Fibroblast of upper back skin (primary cell): ENCODE measurements at regions not wholly inside any gene's neighbourhood (a gene's known extent, or its start where the extent isn't known, plus 50 kb on each side); places are given as distances from the start of the nearest gene placed in this dataset.
A peak's percentile ranks its signal among the peaks of the same experiment; 100 is the strongest.
"Not testable (repeated sequence)": the region's sequence is repeated elsewhere in the genome, so short reads cannot be mapped to it uniquely, and the experiment has no call there.

ENCODE experiments used
- DNase-seq: peaks from one replicate; pipeline ENCODE4 v3.0.0-alpha.2; 2013

- DNase-seq: no peak
These were observed 106.2 kb upstream of the CCDC28A start for GRCh38 chr6:138667408-138667807.

DNA sequence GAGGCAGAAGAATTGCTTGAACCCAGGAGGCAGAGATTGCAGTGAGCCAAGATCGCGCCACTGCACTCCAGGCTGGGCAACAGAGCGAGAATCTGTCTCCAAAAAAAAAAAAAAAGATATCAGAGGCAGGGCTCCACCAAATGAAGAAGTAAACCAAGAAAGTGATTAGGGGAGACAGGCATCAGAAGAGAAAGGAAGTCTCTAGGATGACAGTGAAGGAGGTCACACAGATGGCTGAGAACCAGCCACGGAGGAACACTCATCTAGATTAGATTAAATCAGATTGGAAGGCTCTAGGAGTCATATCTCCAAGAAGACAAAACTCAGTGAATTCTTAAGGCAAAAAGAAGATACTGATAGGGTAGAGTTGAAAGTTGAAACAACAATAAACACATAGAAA lies 102.2 kb upstream of the CCDC28A start:
- no peak for DNase-seq

DNA sequence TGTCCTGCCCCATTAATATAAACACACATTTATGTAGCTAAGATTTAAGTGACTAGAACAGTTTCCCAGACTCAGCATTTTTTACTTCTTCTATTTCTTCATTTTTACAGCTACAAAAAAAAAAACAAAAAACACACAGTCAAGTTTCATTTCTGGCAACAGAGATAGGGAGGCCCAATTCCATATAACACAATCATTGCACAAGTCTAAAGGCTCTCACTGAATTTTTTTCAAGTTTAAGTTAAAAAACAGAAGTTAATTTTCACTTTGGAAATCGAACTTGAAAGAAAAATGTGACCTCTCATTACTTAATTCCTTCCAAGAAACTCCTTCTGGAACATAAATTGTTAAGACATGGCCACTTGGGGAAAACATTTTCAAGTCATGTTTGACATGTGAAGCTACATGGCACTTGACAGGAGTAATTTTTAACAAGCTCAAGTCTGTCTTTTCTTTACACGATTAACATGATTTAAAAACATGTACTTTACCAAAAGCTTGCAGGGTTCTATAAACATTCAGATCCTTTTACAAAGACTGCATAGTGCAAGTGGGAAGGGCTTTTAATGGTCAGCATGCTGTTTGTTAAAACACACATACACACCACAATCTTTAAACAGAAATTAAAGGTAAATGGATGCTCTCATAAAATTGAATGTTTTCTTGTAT lies 100.1 kb upstream of the CCDC28A start:
- DNase-seq: no peak

DNA sequence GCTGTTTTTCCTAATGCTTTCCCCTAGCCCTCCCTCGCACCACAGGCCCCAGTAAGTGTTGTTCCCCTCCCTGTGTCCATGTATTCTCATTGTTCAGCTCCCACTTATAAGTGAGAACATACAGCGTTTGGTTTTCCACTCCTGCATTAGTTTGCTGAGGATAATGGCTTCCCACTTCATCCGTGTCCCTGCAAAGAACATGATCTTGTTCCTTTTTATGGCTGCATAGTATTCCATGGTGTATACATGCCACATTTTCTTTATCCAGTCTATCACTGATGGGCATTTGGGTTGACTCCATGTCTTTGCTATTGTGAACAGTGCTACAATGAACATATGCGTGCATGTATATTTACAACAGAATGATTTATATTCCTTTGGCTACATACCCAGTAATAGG lies 99.1 kb upstream of the CCDC28A start:
- not testable (repeated sequence) for DNase-seq

- no peak for DNase-seq
These were observed 96.0 kb upstream of the CCDC28A start for GRCh38 chr6:138677538-138677937.

- no peak for DNase-seq
These were observed 95.4 kb upstream of the CCDC28A start for GRCh38 chr6:138678168-138678567.

GRCh38 chr6:138680085-138680484 lies 93.5 kb upstream of the CCDC28A start:
- DNase-seq: no peak

DNA sequence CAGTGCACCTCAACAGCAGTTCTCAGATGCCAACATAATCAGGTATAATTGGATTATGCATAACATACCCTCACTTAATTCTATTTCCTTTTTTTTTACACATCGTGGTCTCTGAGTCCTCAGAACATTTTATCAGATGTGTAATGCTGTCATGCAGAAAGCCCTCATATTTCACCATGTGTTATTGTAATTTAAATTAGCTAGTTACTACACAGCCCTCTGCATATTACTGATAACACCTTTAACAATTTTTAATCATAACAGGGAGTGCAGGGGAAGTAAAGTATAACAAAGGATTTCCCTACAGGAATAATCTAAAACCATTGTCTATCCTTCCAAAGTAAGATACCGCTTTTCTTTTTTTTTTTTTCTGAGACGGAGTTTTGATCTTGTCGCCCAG lies 91.9 kb upstream of the CCDC28A start:
- DNase-seq: no peak

DNA sequence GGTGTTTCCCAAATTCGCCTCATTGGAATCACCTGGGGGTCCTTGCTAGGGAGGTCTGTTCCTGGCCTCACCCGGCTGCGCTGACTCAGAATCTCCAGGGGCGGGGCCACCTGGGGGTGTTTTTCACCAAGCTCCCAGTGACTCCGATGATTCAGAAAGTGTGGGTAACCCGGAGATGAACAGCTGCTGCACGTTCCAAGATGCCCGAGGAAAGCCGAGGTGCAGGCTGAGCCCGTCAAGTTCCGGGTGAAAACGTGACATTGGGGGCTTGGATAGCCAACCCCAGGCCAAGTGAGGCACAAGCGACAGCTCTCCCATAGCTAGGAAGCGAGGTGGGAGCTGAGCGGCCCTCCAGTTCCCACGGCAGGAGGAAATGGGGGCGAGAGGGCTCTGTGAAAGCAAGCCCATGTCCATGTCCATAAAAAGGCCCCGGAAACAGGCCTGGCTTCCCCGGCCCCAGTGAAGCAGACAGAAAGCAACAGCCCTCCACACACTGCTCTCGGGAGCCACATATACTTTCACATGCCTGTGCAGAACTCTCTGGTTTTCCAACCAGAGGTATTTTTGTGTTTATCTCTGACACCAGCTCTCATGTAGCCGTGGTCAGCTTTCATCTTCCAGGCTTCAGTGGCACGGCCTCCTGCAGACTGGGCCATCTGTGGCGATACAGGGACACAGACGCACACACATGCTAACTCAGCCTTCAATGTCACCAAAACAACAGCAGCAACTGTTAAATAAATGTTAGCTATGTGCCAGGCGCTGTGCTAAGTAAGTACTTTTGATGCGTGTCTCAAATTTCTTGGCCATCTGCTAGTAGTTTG lies 90.7 kb upstream of the CCDC28A start:
- no peak for DNase-seq

GRCh38 chr6:138685257-138685656 lies 88.3 kb upstream of the CCDC28A start:
- no peak for DNase-seq

DNA sequence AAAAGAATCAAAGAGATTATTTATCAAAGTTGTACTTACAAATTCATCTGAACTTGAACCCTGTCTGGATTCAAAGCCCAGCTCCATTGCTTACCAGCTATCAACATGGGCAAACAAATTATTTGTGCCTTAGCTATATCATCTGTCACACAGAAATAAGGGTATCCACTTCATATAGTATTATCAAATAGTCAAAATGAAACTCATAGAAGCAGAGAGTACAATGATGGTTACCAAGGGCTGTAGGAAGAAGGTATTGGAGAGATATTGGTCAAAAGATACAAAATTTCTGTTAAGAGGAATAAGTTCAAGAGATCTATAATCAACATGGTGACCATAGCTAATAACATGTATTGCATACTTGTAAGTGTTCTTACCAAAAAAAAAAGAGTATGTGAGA lies 87.8 kb upstream of the CCDC28A start:
- no peak for DNase-seq

DNA sequence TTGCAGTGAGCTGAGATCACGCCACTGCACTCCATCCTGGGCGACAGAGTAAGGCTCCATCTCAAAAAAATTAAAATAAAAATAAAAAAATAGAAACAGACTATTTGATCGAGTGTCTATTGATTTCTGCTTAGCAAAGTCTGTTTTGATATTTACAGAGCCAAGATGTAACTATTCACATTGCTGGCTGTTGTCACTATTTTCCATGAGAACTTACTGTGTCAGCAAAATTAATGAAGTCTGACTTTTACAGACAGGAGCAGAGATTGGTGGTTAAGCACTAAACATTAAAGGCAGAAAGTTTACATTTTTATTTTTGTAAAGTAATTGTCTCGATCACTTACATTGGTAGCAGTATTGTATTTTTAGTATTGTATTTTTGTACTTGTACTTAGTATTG lies 85.0 kb upstream of the CCDC28A start:
- DNase-seq: no peak

DNA sequence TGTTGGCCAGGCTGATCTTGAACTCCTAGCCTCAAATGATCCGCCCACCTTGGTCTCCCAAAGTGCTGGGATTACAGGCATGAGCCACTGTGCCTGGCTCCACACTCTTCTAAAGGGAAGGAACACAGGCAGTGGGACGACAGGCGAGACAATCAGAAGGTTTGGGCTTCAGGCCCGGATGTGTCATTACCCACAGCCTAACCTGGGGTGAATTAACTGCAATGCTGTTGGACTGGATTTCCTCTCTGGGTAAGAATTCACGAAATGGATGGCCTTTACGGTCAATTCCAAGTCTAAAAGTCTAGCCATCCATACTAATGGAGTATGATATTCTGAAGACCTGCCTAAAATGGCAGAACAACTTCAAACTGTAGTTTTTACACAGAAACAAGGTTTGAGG lies 83.7 kb upstream of the CCDC28A start:
- DNase-seq: peak; percentile 55

- peak; percentile 36 for DNase-seq
These were observed 82.5 kb upstream of the CCDC28A start for GRCh38 chr6:138690975-138691594.

DNA sequence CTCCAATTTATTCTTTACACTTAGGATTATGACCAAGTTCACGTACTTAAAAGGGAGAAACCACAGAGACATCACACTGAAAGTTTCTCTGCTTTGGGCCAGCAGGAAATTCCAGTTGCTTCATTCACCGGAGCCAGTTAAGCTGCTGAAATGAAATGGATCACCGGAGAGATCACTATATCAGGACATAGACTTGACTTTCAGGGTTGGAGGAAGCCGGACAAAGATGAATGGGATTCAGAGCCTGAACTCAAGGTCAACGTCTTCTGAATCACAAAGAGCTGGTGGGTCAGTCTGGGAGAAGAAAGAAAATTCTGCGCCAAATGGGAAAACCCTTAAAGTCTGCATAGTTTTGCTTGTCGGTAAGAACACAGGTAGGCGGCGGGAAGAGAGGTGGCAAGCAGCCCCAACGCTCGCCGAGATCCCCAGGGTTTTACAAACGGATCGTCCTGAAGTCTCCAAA lies 81.9 kb upstream of the CCDC28A start:
- peak; percentile 95 for DNase-seq

GRCh38 chr6:138692058-138692977 lies 81.3 kb upstream of the CCDC28A start:
- peak; percentile 64 for DNase-seq

GRCh38 chr6:138692978-138693909 lies 80.3 kb upstream of the CCDC28A start:
- peak; percentile 57 for DNase-seq

DNA sequence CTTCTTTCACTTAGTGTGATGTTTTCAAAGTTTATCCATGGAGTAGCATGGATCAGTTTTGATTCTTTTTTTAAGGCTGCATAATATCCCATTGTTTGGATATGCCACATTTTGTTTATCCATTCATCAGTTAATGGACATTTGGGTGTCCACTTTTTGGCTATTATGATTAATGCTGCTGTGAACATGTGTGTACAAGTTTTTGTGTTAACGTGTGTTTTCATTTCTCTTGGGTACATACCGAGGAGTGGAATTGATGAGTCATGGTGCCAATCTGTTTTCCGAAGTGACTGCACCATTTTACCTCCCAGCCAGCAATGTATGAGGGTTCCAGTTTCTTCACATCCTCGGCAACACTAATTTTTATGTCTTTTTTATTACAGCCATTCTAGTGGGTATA lies 78.4 kb upstream of the CCDC28A start:
- no peak for DNase-seq

- no peak for DNase-seq
These were observed 59.1 kb upstream of the CCDC28A start for GRCh38 chr6:138714493-138714892.

- DNase-seq: no peak
These were observed 57.6 kb upstream of the CCDC28A start for GRCh38 chr6:138716013-138716412.

- DNase-seq: no peak
These were observed 56.5 kb upstream of the CCDC28A start for GRCh38 chr6:138716971-138717665.
